Retinal pigment epithelial cell (primary cell): ENCODE measurements at regions not wholly inside any gene's neighbourhood (a gene's known extent, or its start where the extent isn't known, plus 50 kb on each side); places are given as distances from the start of the nearest gene placed in this dataset.

Experiments
- DNase-seq: peaks from one replicate; pipeline ENCODE4 v3.0.0-alpha.2; 2010; ENCODE audit warnings: low read depth
- H3K4me3 ChIP-seq: 2 replicates; pipeline ENCODE4 v1.5.1; 2011; ENCODE audit warnings: mild to moderate bottlenecking, low read length, control low read depth, moderate library complexity
- TF ChIP-seq, protein P1 (sequence below): conservative IDR thresholded peaks from 2 replicates; pipeline ENCODE4 v1.5.1; 2011; ENCODE audit warnings: low read depth, low read length, control low read depth, inconsistent platforms

DNA sequence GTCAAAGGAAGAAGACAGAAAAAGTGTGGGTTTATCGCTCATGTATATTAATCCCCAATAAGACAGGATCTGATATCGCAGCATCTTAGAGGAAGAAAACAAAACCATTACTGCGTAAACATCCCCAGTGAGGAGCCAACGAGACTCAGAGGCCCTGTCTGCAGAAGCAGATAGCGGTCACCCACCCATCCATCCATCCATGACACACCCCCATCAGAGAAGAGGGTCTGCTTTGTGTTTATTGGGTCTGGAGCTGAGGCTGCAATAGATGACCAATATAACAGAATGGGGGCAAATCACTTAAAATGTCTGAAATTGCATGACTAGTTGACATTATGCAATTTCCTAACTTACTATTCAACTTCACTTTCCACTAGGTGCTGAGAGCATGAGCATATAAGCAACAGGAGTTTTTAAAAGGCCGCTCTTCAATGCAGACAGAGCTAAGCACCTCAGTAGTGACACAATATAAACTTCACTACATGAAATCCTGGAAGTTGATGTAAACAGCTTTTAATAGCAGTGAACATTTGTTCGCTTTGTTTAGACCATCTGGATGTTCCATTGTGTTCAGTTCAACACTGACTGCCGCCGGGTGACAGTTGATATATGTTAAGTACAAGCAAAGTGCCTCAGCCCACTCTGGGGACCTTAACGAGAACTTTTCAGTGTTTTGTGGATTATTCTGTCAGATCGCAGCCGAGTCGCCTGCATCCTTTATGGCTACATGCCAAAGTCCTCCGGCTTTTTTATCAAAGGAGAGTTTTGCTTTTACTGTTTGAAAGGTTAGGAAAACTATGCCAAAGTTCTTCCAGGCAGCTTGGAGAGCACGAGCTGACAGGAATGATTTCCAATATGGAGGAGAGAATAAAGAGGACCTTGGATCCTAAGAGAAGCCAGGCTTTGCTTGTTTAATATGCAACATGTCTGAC is 167.5 kb downstream of the ZNF281 start:
- TF ChIP-seq, protein P1, sequence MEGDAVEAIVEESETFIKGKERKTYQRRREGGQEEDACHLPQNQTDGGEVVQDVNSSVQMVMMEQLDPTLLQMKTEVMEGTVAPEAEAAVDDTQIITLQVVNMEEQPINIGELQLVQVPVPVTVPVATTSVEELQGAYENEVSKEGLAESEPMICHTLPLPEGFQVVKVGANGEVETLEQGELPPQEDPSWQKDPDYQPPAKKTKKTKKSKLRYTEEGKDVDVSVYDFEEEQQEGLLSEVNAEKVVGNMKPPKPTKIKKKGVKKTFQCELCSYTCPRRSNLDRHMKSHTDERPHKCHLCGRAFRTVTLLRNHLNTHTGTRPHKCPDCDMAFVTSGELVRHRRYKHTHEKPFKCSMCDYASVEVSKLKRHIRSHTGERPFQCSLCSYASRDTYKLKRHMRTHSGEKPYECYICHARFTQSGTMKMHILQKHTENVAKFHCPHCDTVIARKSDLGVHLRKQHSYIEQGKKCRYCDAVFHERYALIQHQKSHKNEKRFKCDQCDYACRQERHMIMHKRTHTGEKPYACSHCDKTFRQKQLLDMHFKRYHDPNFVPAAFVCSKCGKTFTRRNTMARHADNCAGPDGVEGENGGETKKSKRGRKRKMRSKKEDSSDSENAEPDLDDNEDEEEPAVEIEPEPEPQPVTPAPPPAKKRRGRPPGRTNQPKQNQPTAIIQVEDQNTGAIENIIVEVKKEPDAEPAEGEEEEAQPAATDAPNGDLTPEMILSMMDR = no peak
- peak overlapping the region; percentile 46 for H3K4me3 ChIP-seq
- no peak for DNase-seq

DNA sequence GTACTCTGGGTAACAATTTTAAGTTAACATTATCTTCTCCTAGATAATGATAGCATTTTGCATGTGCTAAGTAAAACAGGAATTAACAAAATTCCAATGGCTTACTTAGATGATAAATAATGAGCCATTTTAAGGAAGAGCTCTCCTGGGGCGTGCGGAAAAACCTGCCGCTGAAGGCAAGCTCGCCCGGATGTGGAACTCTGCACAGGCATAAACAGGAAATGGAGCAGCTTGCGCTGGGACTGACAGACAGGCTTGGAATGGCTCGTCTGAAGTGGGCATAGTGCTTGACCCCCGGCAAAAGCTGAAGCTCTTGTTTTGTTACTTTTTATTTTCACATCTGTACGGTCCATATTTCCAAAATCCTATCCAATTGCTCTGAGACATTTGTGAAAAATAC is 169.2 kb downstream of the ZNF281 start:
- no peak overlapping the region for H3K4me3 ChIP-seq
- no peak for DNase-seq
- TF ChIP-seq, protein P1 = no peak

DNA sequence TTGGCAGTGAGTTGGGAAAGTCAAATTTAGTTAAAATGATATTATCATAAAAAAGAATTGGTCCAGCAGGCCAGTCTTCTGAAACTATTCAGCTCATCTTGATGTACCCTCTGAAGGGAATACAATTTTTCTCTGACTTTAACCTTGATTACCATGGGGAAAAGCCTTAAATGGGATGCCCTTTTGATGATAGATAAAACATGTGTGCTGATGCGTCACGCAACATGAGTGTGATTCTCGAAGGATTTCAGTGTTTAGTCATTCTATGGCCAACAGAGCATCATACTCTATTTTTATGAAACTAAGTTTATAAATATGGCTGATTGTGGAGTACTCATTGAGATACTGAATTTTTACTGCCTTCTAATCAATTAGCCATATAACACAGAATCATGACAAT is 171.5 kb downstream of the ZNF281 start:
- no peak for DNase-seq
- TF ChIP-seq, protein P1 = no peak
- H3K4me3 ChIP-seq = no peak overlapping the region

DNA sequence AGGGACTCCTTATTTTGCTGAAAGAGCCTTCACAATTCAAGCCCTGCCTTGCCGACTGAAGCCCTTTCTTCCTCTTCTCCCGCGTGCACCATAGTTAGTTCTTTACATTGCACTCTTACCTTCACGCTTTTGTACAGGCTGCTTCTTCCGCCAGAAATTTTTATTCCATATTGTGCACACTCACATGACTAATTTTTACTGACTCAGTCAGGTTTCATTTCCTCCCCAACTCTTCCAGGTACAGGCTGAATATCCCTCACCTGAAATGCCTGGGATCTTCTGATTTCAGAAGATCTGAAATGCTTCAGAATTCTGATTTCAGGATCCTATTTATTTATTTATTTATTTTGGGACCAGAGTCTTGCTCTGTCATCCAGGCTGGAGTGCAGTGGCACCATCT is 172.8 kb downstream of the ZNF281 start:
- no peak overlapping the region for H3K4me3 ChIP-seq
- TF ChIP-seq, protein P1 = no peak
- no peak for DNase-seq

DNA sequence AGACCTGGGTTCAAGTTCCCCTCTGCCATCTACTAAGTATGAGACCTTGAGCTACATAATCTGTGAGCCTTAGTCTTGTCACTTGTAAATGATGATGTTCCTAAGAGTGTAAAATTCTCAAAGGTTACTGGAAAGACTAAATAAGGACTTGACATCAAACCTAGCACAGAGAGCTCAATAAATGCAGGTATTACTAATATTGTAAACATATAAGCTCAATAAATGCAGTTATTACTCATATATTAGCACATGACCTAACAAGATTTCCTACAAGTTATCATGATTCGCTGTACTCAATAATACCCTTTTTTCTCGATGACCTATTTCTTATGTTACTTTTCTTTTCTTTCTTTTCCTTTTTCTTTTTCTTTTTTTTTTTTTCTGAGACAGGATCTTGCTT is 174.9 kb downstream of the ZNF281 start:
- H3K4me3 ChIP-seq = no peak overlapping the region
- TF ChIP-seq, protein P1 = no peak
- DNase-seq = no peak

DNA sequence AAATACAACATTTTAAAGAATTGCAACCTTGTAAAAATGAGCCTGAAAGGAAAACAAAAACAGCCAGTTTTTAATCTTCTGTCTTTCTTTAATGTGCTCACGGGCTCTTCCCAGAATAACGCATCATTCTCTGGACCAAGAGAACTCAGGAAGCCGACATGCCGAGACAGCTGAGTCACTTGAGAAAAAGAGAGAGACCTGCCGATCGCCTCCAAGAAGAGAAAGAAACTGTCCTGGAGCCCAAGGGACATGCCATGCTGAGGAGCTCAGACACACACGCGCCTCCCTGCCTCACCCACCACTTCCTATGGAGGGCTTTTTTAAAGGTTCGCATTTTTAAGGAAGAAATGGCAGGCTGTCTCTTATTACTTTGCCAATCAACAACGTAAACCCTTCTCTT is 176.4 kb downstream of the ZNF281 start:
- TF ChIP-seq, protein P1 = no peak
- no peak overlapping the region for H3K4me3 ChIP-seq
- no peak for DNase-seq

DNA sequence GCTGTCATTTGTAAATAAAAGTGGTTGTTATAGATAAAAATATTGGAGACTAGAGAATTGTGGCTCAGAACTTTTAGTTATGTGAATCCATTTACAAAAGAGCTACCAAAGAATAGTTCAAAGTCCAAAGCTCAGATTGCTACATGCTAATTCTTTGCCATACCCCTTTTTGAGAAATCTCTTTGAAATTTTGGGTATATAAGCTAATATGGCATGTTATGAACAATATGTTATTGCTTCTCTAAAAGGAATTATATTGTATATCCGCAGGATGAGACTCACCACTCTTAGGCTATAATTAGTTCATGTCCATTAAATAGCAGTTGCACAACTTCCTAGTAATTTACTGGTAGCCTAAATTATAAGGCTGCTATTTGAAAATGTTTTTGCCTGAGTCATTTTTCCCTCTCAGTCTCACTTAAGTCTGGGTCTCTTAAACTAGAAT is 178.0 kb downstream of the ZNF281 start:
- DNase-seq = no peak
- TF ChIP-seq, protein P1 = no peak
- H3K4me3 ChIP-seq = no peak overlapping the region
